ENCODE measurements at regions not wholly inside any gene's neighbourhood (a gene's known extent, or its start where the extent isn't known, plus 50 kb on each side); places are given as distances from the start of the nearest gene placed in this dataset.

- DNase-seq (ENCODE audit: low read depth): no peak
- H3K4me3 ChIP-seq (ENCODE audit: low read depth, low read length): no peak overlapping the region
- TF ChIP-seq CTCF (conservative IDR thresholded peaks at IDR 0.05; ENCODE audit: low read depth, low read length): no peak
Observed at GRCh38 chr11:95584180-95584579, 205.4 kb downstream of the FAM76B start.

DNA sequence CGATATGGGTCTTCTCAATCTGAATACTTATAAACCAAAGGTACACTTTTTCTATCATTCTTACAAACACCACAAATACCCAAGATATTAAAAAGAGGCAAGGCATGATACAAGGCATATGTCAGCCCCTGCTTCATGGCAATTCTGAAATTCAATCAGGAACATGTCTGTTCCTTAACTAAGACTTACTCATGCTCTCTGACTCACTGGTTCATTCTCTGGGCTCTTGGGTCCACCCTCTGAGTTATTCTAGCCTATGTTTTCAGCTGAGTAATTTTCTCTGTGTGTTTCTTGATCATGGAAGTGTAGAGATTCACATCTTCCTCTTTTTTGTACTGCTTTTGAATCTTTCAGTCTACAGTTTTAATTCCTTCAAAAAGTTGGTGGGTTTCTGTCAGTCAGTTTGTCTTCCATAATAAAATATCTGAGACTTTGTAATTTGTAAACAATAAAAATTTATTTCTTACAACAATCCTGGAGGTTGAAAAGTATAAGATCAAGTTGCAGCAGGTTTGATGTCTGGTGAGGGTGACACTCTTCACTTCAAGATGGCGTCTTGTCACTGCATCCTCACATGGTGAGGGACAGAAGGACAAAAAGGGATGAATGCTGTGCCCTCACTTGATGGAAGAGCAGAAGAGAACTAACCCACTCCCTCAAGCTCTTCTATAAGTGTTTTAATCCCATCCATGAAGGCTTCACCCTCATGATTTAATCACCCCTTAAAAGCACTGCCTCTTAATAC, 211.7 kb downstream of the FAM76B start:
- no peak for TF ChIP-seq CTCF (conservative IDR thresholded peaks at IDR 0.05; ENCODE audit: low read depth, low read length)
- no peak overlapping the region for H3K4me3 ChIP-seq (ENCODE audit: low read depth, low read length)
- peak; percentile 57 for DNase-seq (ENCODE audit: low read depth)

- no peak for TF ChIP-seq CTCF (conservative IDR thresholded peaks at IDR 0.05; ENCODE audit: low read depth, low read length)
- DNase-seq (ENCODE audit: low read depth): no peak
- no peak overlapping the region for H3K4me3 ChIP-seq (ENCODE audit: low read depth, low read length)
Observed at GRCh38 chr11:95576146-95576845, 213.3 kb downstream of the FAM76B start.

GRCh38 chr11:95575517-95575916, 214.1 kb downstream of the FAM76B start:
- no peak for DNase-seq (ENCODE audit: low read depth)
- TF ChIP-seq CTCF (conservative IDR thresholded peaks at IDR 0.05; ENCODE audit: low read depth, low read length): no peak
- no peak overlapping the region for H3K4me3 ChIP-seq (ENCODE audit: low read depth, low read length)

GRCh38 chr11:95571718-95572260, 217.8 kb downstream of the FAM76B start:
- no peak overlapping the region for H3K4me3 ChIP-seq (ENCODE audit: low read depth, low read length)
- no peak for DNase-seq (ENCODE audit: low read depth)
- no peak for TF ChIP-seq CTCF (conservative IDR thresholded peaks at IDR 0.05; ENCODE audit: low read depth, low read length)

- H3K4me3 ChIP-seq (ENCODE audit: low read depth, low read length): no peak overlapping the region
- no peak for TF ChIP-seq CTCF (conservative IDR thresholded peaks at IDR 0.05; ENCODE audit: low read depth, low read length)
Observed at GRCh38 chr11:95570845-95571244, 218.7 kb downstream of the FAM76B start.

More at GRCh38 chr11:95570845-95571244, 218.7 kb downstream of the FAM76B start:
- DNase-seq (ENCODE audit: low read depth): no peak

Data from epithelial cell of proximal tubule (primary cell).